ENCODE measurements at regions not wholly inside any gene's neighbourhood (a gene's known extent, or its start where the extent isn't known, plus 50 kb on each side); places are given as distances from the start of the nearest gene placed in this dataset.

GRCh38 chr4:124786634-124787033 is 74.1 kb upstream of the ANKRD50 start:
- Histone ChIP-seq H3K4me3 (no peak overlapping the region), H3K27ac (no peak overlapping the region), H3K9me3 (no peaks in the 10 kb centered on the region), H3K4me1 (no peaks in the 10 kb centered on the region), H3K27me3 (no peaks in the 10 kb centered on the region), H3K36me3 (no peaks in the 10 kb centered on the region)
- no peak for DNase-seq
- TF ChIP-seq POLR2A (IDR thresholded peaks at IDR 0.05): no peak

DNA sequence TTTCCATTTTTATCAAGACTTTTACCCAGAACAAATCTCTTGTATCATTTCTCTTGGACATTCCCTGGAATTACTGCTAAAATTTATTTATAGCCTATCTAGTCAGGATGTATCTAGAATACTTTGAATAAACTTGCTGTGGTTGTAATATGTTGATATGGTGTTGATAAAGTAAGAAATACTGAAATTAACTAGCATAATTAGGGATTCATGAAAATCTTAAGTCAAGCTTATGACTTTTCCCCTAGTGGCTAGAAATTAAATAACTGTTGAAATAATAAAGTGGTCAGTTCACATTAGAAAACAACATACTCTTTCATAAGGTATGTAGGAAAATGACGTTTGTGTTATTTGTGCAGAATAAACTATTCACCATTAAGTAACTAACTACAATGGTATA is 73.1 kb upstream of the ANKRD50 start:
- no peaks in the 10 kb centered on the region for H3K36me3 ChIP-seq
- no peaks in the 10 kb centered on the region for H3K4me1 ChIP-seq
- H3K4me3 ChIP-seq: no peak overlapping the region
- no peaks in the 10 kb centered on the region for H3K9me3 ChIP-seq
- H3K27me3 ChIP-seq: no peaks in the 10 kb centered on the region
- no peak for DNase-seq
- no peak overlapping the region for H3K27ac ChIP-seq
- TF ChIP-seq POLR2A (IDR thresholded peaks at IDR 0.05) (no peak), CTCF (IDR thresholded peaks at IDR 0.05) (no peak)

DNA sequence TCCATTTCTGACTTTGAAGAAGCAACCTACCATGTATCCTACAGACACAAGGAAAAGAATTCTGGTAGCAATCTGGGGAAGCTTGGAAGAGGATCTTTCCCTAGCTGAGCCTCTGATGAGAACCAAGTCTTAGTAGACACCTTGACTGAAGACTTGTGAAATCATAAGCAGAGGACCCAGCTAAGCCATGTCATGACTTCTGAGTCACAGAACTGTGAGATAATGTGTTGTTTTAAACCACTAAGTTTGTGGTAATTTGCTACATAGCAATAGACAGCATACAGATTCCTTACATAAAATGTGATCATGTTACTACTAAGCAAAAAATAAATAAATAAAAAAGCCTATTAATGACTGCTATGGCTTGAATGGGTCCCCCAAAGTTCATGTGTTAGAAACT is 71.3 kb upstream of the ANKRD50 start:
- Histone ChIP-seq H3K27me3 (no peaks in the 10 kb centered on the region), H3K4me1 (no peaks in the 10 kb centered on the region), H3K9me3 (no peaks in the 10 kb centered on the region), H3K27ac (no peak overlapping the region), H3K36me3 (no peaks in the 10 kb centered on the region), H3K4me3 (no peak overlapping the region)
- TF ChIP-seq POLR2A (IDR thresholded peaks at IDR 0.05): no peak
- TF ChIP-seq CTCF (IDR thresholded peaks at IDR 0.05): no peak
- DNase-seq: no peak

DNA sequence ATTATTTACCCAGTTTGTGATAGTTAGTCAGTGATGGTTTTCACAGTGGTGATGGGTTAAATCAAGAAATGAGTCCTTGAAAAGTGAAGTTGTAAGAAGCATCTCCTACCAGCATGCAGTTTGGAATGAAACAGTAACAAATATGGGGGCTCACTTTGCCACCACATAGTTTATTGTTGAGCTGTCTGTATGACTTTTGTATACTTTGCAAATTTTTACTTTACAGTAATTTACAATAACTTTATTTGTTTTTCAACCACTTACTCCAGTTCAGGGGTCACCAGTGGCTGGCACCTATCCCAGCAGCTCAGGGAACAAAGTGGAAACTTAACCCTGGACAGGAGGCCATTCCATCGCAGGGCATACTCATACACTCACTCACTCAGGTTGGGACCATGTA is 64.5 kb upstream of the ANKRD50 start:
- TF ChIP-seq POLR2A (IDR thresholded peaks at IDR 0.05): no peak
- no peaks in the 10 kb centered on the region for H3K9me3 ChIP-seq
- H3K4me1 ChIP-seq: no peaks in the 10 kb centered on the region
- no peaks in the 10 kb centered on the region for H3K36me3 ChIP-seq
- H3K27me3 ChIP-seq: no peaks in the 10 kb centered on the region
- no peak overlapping the region for H3K4me3 ChIP-seq
- no peak for DNase-seq
- no peak overlapping the region for H3K27ac ChIP-seq

DNA sequence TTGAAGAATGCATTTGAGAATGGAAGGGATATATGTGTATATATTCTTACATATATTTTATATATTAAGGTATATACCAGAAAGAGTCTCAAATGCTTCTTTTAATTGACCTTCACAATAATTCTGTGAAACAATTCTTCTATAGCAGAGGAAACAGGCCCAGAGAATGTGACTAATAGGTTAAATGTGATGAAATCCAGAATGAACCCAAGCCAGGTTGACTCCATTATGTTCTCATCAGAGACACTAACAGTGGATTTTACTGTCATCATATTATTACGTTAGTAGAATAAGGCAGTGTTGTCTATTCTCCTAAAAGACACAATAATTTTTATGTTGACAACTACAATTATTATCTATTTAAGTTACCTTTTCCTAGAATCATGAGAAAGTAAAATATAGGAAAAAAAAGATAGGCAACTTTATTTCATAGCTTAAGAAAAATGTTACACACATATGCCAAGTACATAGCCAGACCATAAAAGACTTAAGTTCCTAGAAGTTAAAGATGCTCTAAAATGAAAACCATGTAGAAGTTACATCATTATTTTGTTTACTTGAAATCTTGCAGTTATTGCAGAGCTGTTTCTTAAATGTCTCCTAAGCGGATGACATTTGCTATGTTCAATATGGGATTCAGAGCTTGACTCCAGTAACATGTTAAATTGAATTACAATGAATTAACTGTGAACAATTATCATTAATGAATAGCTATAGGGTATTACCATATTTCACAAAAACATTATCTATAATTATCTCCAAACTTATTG is 56.2 kb upstream of the ANKRD50 start:
- no peaks in the 10 kb centered on the region for H3K36me3 ChIP-seq
- TF ChIP-seq CTCF (IDR thresholded peaks at IDR 0.05) (no peak), POLR2A (IDR thresholded peaks at IDR 0.05) (no peak)
- H3K27ac ChIP-seq: no peak overlapping the region
- H3K9me3 ChIP-seq: no peaks in the 10 kb centered on the region
- DNase-seq: no peak
- H3K4me3 ChIP-seq: no peak overlapping the region
- no peaks in the 10 kb centered on the region for H3K27me3 ChIP-seq
- H3K4me1 ChIP-seq: no peaks in the 10 kb centered on the region

- Histone ChIP-seq H3K4me1 (no peaks in the 10 kb centered on the region), H3K27ac (no peak overlapping the region), H3K27me3 (no peaks in the 10 kb centered on the region), H3K9me3 (no peaks in the 10 kb centered on the region), H3K4me3 (no peak overlapping the region), H3K36me3 (no peaks in the 10 kb centered on the region)
- no peak for DNase-seq
- no peak for TF ChIP-seq CTCF (IDR thresholded peaks at IDR 0.05)
- no peak for TF ChIP-seq POLR2A (IDR thresholded peaks at IDR 0.05)
Measured at GRCh38 chr4:124762956-124763355, 50.4 kb upstream of the ANKRD50 start.
